Stimulated activated CD4-positive, alpha-beta T cell treated with anti-CD3 and anti-CD28 coated beads, Interleukin-15, amount 100 ng/mL, for 24 hours (primary cell): ENCODE measurements at regions not wholly inside any gene's neighbourhood (a gene's known extent, or its start where the extent isn't known, plus 50 kb on each side); places are given as distances from the start of the nearest gene placed in this dataset.

ENCODE experiments used
- DNase-seq: peaks from one replicate; pipeline ENCODE4 v3.0.0-alpha.2; 2020

- DNase-seq: no peak
Measured at GRCh38 chrX:69221239-69222102, 56.2 kb upstream of the PJA1 start.

DNA sequence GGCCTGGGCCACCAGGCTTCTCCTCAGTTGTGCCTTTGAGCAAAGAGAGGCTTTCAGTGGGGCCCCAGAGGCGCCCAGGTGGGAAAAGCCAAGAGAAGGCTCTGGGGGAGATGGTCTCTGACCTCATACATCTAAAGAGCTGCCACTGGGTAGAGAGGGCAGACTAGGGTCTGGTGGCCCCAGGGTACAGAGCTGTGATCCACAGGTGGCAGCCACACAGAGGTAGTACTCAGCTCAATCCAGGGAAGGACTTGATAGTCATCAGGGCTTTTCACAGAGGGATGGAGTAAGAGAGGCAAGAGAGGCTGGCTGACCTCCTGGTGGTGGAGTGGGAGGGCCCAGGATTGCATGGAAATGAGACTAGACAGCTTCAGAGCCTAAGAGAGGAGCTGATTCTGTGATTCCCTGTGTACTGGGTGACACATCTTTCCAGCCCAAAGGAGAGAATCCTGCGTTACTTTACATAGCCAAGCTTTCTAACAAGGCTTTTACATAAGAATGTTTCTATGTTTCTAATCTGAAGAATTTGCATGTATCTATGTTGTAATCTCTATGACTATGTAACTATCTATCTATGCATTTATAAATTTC, 53.2 kb upstream of the PJA1 start:
- no peak for DNase-seq

DNA sequence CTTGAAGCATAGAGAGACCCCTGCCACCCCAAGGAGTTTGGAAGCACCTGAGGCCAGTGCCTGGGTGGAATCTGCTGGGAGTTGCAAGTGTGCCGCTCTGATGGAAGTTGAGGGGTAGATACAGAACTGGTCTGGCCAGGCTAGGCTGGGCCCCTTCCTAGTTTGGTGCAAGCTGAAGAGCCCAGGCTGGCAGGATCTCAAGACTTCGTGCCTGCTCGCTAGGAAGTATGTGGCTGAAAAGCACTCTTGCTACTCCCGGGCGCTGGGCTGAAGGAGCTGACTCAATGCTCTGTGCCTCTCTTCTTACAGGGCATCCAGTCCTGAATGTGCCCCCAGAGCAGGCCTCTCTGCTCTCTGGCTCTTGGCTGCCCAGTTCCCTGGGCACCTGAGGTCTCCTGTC, 51.7 kb upstream of the PJA1 start:
- no peak for DNase-seq

- no peak for DNase-seq
Measured at GRCh38 chrX:69216446-69216845, 51.2 kb upstream of the PJA1 start.

DNA sequence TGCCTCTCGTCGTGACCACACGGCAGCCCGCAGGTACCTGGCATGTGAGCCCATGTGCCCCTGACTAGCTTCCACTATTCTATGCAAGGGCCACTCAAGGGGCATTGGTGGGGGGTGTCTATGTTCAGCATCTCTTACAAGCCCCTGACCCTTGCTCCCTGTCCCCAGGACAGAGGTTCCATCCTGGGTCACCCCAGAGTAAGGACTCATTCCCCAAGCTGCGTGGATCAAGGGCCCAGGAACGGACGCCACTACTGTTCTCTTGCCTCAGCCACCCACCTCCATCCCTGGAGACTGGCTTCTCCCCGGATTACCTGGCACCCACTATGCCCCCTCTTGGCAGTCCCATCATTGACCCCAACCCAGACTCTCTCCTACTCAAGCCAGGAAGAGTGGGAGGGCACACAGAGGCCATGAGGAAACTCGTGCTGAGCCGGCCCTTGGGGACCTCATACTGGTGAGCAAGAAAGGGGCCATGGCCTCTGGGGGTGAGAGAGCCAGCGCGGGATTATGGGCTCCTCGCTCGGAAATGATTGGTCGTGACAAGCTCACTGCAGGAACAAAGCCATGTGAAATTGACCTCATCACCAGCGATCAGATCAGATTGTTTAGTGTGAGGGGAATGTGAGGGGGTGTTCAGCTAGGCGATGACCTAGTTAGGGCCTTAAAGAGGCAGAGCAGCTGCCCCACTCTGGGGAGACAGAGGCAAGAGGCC, 50.1 kb upstream of the PJA1 start:
- no peak for DNase-seq
